Stimulated activated CD4-positive, alpha-beta T cell treated with anti-CD3 and anti-CD28 coated beads, Interleukin-4, amount 100 ng/mL, for 24 hours (primary cell): ENCODE measurements at regions not wholly inside any gene's neighbourhood (a gene's known extent, or its start where the extent isn't known, plus 50 kb on each side); places are given as distances from the start of the nearest gene placed in this dataset.
"Not testable (repeated sequence)": the region's sequence is repeated elsewhere in the genome, so short reads cannot be mapped to it uniquely, and the experiment has no call there.

Experiments
- DNase-seq: peaks from one replicate; pipeline ENCODE4 v3.0.0-alpha.2; 2020

GRCh38 chr1:206256935-206257334, 53.6 kb downstream of the SRGAP2 start:
- not testable (repeated sequence) for DNase-seq

GRCh38 chr1:206261473-206261872, 58.1 kb downstream of the SRGAP2 start:
- DNase-seq: not testable (repeated sequence)

- not testable (repeated sequence) for DNase-seq
These were observed 59.1 kb downstream of the SRGAP2 start for GRCh38 chr1:206262424-206262823.

GRCh38 chr1:206264916-206265315, 61.6 kb downstream of the SRGAP2 start:
- not testable (repeated sequence) for DNase-seq

- not testable (repeated sequence) for DNase-seq
These were observed 67.8 kb downstream of the SRGAP2 start for GRCh38 chr1:206271153-206271552.

GRCh38 chr1:206273104-206273503, 69.8 kb downstream of the SRGAP2 start:
- not testable (repeated sequence) for DNase-seq

GRCh38 chr1:206276143-206276542, 72.8 kb downstream of the SRGAP2 start:
- DNase-seq: not testable (repeated sequence)

GRCh38 chr1:206278683-206279082, 75.3 kb downstream of the SRGAP2 start:
- not testable (repeated sequence) for DNase-seq

GRCh38 chr1:206280683-206281082, 77.3 kb downstream of the SRGAP2 start:
- DNase-seq: not testable (repeated sequence)

GRCh38 chr1:206281912-206282654, 78.7 kb downstream of the SRGAP2 start:
- DNase-seq: not testable (repeated sequence)

- DNase-seq: not testable (repeated sequence)
These were observed 82.0 kb downstream of the SRGAP2 start for GRCh38 chr1:206285024-206285960.

GRCh38 chr1:206287759-206288158, 84.4 kb downstream of the SRGAP2 start:
- not testable (repeated sequence) for DNase-seq

GRCh38 chr1:206288453-206288852, 85.1 kb downstream of the SRGAP2 start:
- not testable (repeated sequence) for DNase-seq

GRCh38 chr1:206297145-206298031, 94.0 kb downstream of the SRGAP2 start:
- not testable (repeated sequence) for DNase-seq

- not testable (repeated sequence) for DNase-seq
These were observed 94.7 kb downstream of the SRGAP2 start for GRCh38 chr1:206298032-206298392.

- not testable (repeated sequence) for DNase-seq
These were observed 95.9 kb downstream of the SRGAP2 start for GRCh38 chr1:206299181-206299791.

- DNase-seq: not testable (repeated sequence)
These were observed 96.6 kb downstream of the SRGAP2 start for GRCh38 chr1:206299942-206300341.

GRCh38 chr1:206302056-206302455, 98.7 kb downstream of the SRGAP2 start:
- DNase-seq: not testable (repeated sequence)

- not testable (repeated sequence) for DNase-seq
These were observed 104.1 kb downstream of the SRGAP2 start for GRCh38 chr1:206307442-206307841.

GRCh38 chr1:206310948-206311347, 107.6 kb downstream of the SRGAP2 start:
- DNase-seq: not testable (repeated sequence)

- not testable (repeated sequence) for DNase-seq
These were observed 108.4 kb downstream of the SRGAP2 start for GRCh38 chr1:206311611-206312273.
